CD14-positive monocyte (primary cell): ENCODE measurements at regions not wholly inside any gene's neighbourhood (a gene's known extent, or its start where the extent isn't known, plus 50 kb on each side); places are given as distances from the start of the nearest gene placed in this dataset.

Source experiments
- DNase-seq, 3 donors: peaks; one replicate each; pipeline ENCODE4 v3.0.0-alpha.2; 2011 to 2022
- H2AFZ ChIP-seq: 2 replicates; pipeline ENCODE4 v1.6.0; 2012; ENCODE audit warnings: mild to moderate bottlenecking, low read depth, low read length, inconsistent platforms; ENCODE audit not compliant: insufficient read depth, poor library complexity, severe bottlenecking
- H3K27ac ChIP-seq, 2 donors: 1 replicate in 1 of 2; 2 replicates in 1 of 2; pipeline ENCODE4 v1.5.1; 2012 to 2013; ENCODE audit warnings: low read length in 2 of 2, control low read depth in 1 of 2, inconsistent platforms in 1 of 2, low read depth in 1 of 2, mild to moderate bottlenecking in 1 of 2
- H3K27me3 ChIP-seq, 2 donors: one replicate each; pipeline versions ENCODE4 v1.6.0 to v1.6.1; 2011 to 2013; ENCODE audit warnings: low read length in 2 of 2; ENCODE audit not compliant: control insufficient read depth in 2 of 2, insufficient read depth in 2 of 2
- H3K36me3 ChIP-seq, 2 donors: replicated peaks in 1 of 2; 1 replicate in 1 of 2; 2 replicates in 1 of 2; pipeline versions ENCODE4 v1.5.1 to v1.6.1; 2012 to 2013; ENCODE audit warnings: low read length in 2 of 2, control low read depth in 1 of 2, inconsistent platforms in 1 of 2, mild to moderate bottlenecking in 1 of 2; ENCODE audit not compliant: insufficient read depth in 2 of 2, control insufficient read depth in 1 of 2
- H3K4me1 ChIP-seq, 2 donors: 1 replicate in 1 of 2; 2 replicates in 1 of 2; pipeline versions ENCODE4 v1.5.1 to v1.6.1; 2012 to 2013; ENCODE audit warnings: low read length in 2 of 2, control low read depth in 1 of 2, inconsistent platforms in 1 of 2, mild to moderate bottlenecking in 1 of 2, moderate library complexity in 1 of 2; ENCODE audit not compliant: insufficient read depth in 2 of 2, control insufficient read depth in 1 of 2
- H3K4me2 ChIP-seq: replicated peaks from 2 replicates; pipeline ENCODE3; 2012; ENCODE audit warnings: low read length, moderate library complexity, mild to moderate bottlenecking; ENCODE audit not compliant: poor library complexity, severe bottlenecking; ENCODE audit errors: extremely low read depth
- H3K4me3 ChIP-seq, 3 experiments: fragments of 200-600 bp in 1 of 3; sonication (generic) in 1 of 3; replicated peaks in 1 of 3; 1 replicate in 2 of 3; 2 replicates in 1 of 3; pipeline ENCODE4 v1.5.1; 2011 to 2013; ENCODE audit warnings: low read length in 3 of 3, mild to moderate bottlenecking in 3 of 3, control low read depth in 2 of 3, low read depth in 2 of 3, inconsistent platforms in 1 of 3, moderate library complexity in 1 of 3
- H3K79me2 ChIP-seq: 2 replicates; pipeline ENCODE4 v1.6.0; 2012; ENCODE audit warnings: mild to moderate bottlenecking, control low read depth, inconsistent platforms, low read length, moderate library complexity; ENCODE audit not compliant: insufficient read depth
- H3K9ac ChIP-seq: 2 replicates; pipeline ENCODE4 v1.6.0; 2017; ENCODE audit warnings: low read length, mild to moderate bottlenecking; ENCODE audit not compliant: insufficient read depth, poor library complexity, severe bottlenecking
- H3K9me3 ChIP-seq, 2 donors: replicated peaks in 1 of 2; 1 replicate in 1 of 2; 2 replicates in 1 of 2; pipeline versions ENCODE4 v1.5.1 to v1.6.1; 2012 to 2013; ENCODE audit warnings: low read length in 2 of 2, control low read depth in 1 of 2; ENCODE audit not compliant: control insufficient read depth in 1 of 2, insufficient read depth in 1 of 2
- H4K20me1 ChIP-seq: 2 replicates; pipeline ENCODE4 v1.6.0; 2012; ENCODE audit warnings: mild to moderate bottlenecking, low read length, control low read depth, moderate library complexity; ENCODE audit not compliant: insufficient read depth
- H3K27ac Mint-ChIP-seq, 7 donors: one replicate each; pipeline ENCODE4 v1.8.0; 2020; ENCODE audit warnings: mild to moderate bottlenecking in 7 of 7, mixed read lengths in 7 of 7, moderate library complexity in 6 of 7, inconsistent platforms in 2 of 7
- H3K27me3 Mint-ChIP-seq, 3 donors: one replicate each; pipeline ENCODE4 v1.8.0; 2021 to 2022; ENCODE audit warnings: low read depth in 3 of 3, mild to moderate bottlenecking in 3 of 3, mixed read lengths in 3 of 3, moderate library complexity in 3 of 3, inconsistent platforms in 1 of 3
- H3K36me3 Mint-ChIP-seq, 2 donors: one replicate each; pipeline ENCODE4 v1.8.0; 2020; ENCODE audit warnings: mixed read lengths in 2 of 2, inconsistent platforms in 1 of 2, mild to moderate bottlenecking in 1 of 2
- H3K4me1 Mint-ChIP-seq: one replicate; pipeline ENCODE4 v1.8.0; 2020; ENCODE audit warnings: mild to moderate bottlenecking, mixed read lengths
- H3K4me3 Mint-ChIP-seq, 2 donors: one replicate each; pipeline ENCODE4 v1.8.0; 2020; ENCODE audit warnings: mild to moderate bottlenecking in 2 of 2, mixed read lengths in 2 of 2, moderate library complexity in 1 of 2
- H3K9me3 Mint-ChIP-seq, 7 donors: one replicate each; pipeline ENCODE4 v1.8.0; 2020 to 2022; ENCODE audit warnings: mixed read lengths in 7 of 7, mild to moderate bottlenecking in 6 of 7, moderate library complexity in 6 of 7, inconsistent platforms in 2 of 7
- WGBS: methylation state at CpG from one replicate; pipeline ENCODE4 v1.1.5; 2013; ENCODE audit warnings: missing lambda C conversion rate; ENCODE audit not compliant: insufficient coverage; 5-methylcytosine and 5-hydroxymethylcytosine counted together
- intact Hi-C, 2 donors: fragments of 100-400 bp; cut with micrococcal nuclease; formaldehyde crosslinking; loops; one replicate each; pipeline versions ENCODE4 v1.15.0 to v1.15.1; 2023
- TF ChIP-seq, protein P1 (sequence below): fragments of 200-600 bp; IDR thresholded peaks from one replicate; pipeline ENCODE4 v1.8.0; 2022; ENCODE audit warnings: antibody characterized with exemption, mild to moderate bottlenecking

DNA sequence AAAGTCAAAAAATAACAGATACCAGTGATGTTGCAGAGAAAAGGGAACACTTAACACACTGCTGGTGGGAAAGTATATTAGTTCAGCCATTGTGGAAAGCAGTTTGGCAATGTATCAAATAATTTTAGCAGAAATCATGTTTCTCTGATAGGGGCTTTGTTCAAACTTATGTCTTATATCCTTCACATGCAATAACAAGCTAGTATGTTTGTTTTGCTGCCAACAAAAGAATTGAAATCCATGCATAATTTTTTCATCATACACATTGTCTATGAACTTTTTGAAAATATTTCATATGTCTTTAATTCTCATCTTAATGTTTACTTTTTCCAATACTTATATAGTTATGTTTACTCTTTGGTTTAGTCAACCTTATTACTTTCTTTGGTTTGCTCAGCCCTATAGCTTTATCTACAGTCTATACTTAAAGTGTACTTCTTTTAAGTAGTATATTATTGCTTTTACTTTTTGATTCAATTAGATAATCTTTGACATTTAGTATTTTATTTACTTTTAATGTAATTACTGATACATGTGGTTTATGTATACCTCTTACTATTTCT, 639.6 kb upstream of the CBLB start:
- Histone ChIP-seq H3K4me2 (no peak overlapping the region), H3K9ac (no peak overlapping the region), H3K27ac (no peak overlapping the region), H3K9me3 (no peaks in the 10 kb centered on the region), H2AFZ (no peak overlapping the region), H4K20me1 (no peaks in the 10 kb centered on the region), H3K27me3 (no peaks in the 10 kb centered on the region), H3K4me1 (no peaks in the 10 kb centered on the region), H3K4me3 (no peak overlapping the region), H3K36me3 (no peaks in the 10 kb centered on the region), H3K79me2 (no peaks in the 10 kb centered on the region)
- Mint-ChIP-seq H3K4me1 (no peaks in the 10 kb centered on the region), H3K27ac (no peak overlapping the region), H3K4me3 (no peak overlapping the region), H3K9me3 (peaks cover 0 to 4% (median 2%) of the 10 kb centered on the region in 7 donors), H3K36me3 (no peaks in the 10 kb centered on the region), H3K27me3 (no peaks in the 10 kb centered on the region)
- DNase-seq = no peak
- intact Hi-C loops = no loop called here
- TF ChIP-seq, protein P1, sequence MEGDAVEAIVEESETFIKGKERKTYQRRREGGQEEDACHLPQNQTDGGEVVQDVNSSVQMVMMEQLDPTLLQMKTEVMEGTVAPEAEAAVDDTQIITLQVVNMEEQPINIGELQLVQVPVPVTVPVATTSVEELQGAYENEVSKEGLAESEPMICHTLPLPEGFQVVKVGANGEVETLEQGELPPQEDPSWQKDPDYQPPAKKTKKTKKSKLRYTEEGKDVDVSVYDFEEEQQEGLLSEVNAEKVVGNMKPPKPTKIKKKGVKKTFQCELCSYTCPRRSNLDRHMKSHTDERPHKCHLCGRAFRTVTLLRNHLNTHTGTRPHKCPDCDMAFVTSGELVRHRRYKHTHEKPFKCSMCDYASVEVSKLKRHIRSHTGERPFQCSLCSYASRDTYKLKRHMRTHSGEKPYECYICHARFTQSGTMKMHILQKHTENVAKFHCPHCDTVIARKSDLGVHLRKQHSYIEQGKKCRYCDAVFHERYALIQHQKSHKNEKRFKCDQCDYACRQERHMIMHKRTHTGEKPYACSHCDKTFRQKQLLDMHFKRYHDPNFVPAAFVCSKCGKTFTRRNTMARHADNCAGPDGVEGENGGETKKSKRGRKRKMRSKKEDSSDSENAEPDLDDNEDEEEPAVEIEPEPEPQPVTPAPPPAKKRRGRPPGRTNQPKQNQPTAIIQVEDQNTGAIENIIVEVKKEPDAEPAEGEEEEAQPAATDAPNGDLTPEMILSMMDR = no peak

DNA sequence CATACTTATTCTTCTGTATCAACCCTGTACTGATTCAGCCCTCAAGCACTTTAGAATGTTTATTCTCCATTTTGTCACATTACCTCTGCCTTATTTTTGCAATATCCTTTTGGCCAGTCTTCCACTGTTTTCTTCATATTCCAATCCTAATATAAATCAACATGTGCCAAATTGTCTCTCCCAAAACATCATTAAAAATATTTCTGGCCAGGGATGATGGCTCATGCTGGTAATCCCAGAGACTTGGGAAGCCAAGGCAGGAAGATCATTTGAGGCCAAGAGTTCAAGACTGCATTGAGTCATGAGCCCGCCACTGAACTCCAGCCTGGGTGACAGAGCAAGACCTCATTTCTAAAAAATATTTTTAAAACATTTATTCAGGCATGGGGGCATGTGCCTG, 641.4 kb upstream of the CBLB start:
- intact Hi-C loops = no loop called here
- H3K9me3 Mint-ChIP-seq = peaks cover 0 to 4% (median 0%) of the 10 kb centered on the region in 7 donors
- no peak overlapping the region for H3K4me3 ChIP-seq
- H3K4me3 Mint-ChIP-seq = no peak overlapping the region
- no peaks in the 10 kb centered on the region for H3K36me3 Mint-ChIP-seq
- no peak overlapping the region for H3K9ac ChIP-seq
- H3K36me3 ChIP-seq = no peaks in the 10 kb centered on the region
- no peaks in the 10 kb centered on the region for H3K9me3 ChIP-seq
- no peaks in the 10 kb centered on the region for H4K20me1 ChIP-seq
- H3K4me2 ChIP-seq = no peak overlapping the region
- H3K27me3 ChIP-seq = no peaks in the 10 kb centered on the region
- H3K4me1 ChIP-seq = no peaks in the 10 kb centered on the region
- no peaks in the 10 kb centered on the region for H3K27me3 Mint-ChIP-seq
- no peak overlapping the region for H3K27ac Mint-ChIP-seq
- no peak overlapping the region for H3K27ac ChIP-seq
- H2AFZ ChIP-seq = no peak overlapping the region
- peaks cover 3% of the 10 kb centered on the region for H3K4me1 Mint-ChIP-seq
- DNase-seq = no peak
- H3K79me2 ChIP-seq = no peaks in the 10 kb centered on the region
- WGBS = no CpG with 5 or more reads among the region's 1 CpG
- TF ChIP-seq, protein P1 = no peak
